ENCODE measurements at regions not wholly inside any gene's neighbourhood (a gene's known extent, or its start where the extent isn't known, plus 50 kb on each side); places are given as distances from the start of the nearest gene placed in this dataset.
"Not testable (repeated sequence)": the region's sequence is repeated elsewhere in the genome, so short reads cannot be mapped to it uniquely, and the experiment has no call there.

- DNase-seq = no peak
Measured at GRCh38 chr1:228945885-228946284, 210.6 kb downstream of the RHOU start.

GRCh38 chr1:228949617-228950016, 214.3 kb downstream of the RHOU start:
- DNase-seq = not testable (repeated sequence)

GRCh38 chr1:228953207-228953606, 217.9 kb downstream of the RHOU start:
- no peak for DNase-seq

GRCh38 chr1:228953808-228954207, 218.5 kb downstream of the RHOU start:
- not testable (repeated sequence) for DNase-seq

- no peak for DNase-seq
Measured at GRCh38 chr1:228955691-228956090, 220.4 kb downstream of the RHOU start.

- no peak for DNase-seq
Measured at GRCh38 chr1:228956864-228957263, 221.6 kb downstream of the RHOU start.

GRCh38 chr1:228957535-228957934, 222.3 kb downstream of the RHOU start:
- DNase-seq = no peak

- no peak for DNase-seq
Measured at GRCh38 chr1:228958121-228958520, 222.8 kb downstream of the RHOU start.

GRCh38 chr1:228958741-228959140, 223.5 kb downstream of the RHOU start:
- no peak for DNase-seq

- no peak for DNase-seq
Measured at GRCh38 chr1:228960705-228961104, 225.4 kb downstream of the RHOU start.

GRCh38 chr1:228961511-228961910, 226.2 kb downstream of the RHOU start:
- no peak for DNase-seq

- DNase-seq = no peak
Measured at GRCh38 chr1:228963795-228964177, 228.5 kb downstream of the RHOU start.

GRCh38 chr1:228964178-228965089, 229.2 kb downstream of the RHOU start:
- DNase-seq = no peak

- no peak for DNase-seq
Measured at GRCh38 chr1:228968891-228969606, 233.8 kb downstream of the RHOU start.

- DNase-seq = no peak
Measured at GRCh38 chr1:228969953-228970800, 234.9 kb downstream of the RHOU start.

- no peak for DNase-seq
Measured at GRCh38 chr1:228972576-228972975, 237.3 kb downstream of the RHOU start.

- DNase-seq = no peak
Measured at GRCh38 chr1:228974273-228974672, 239.0 kb downstream of the RHOU start.

- no peak for DNase-seq
Measured at GRCh38 chr1:228975238-228975907, 240.1 kb downstream of the RHOU start.

GRCh38 chr1:228976316-228976715, 241.0 kb downstream of the RHOU start:
- DNase-seq = no peak

- DNase-seq = no peak
Measured at GRCh38 chr1:228977307-228977706, 242.0 kb downstream of the RHOU start.

- DNase-seq = no peak
Measured at GRCh38 chr1:228977741-228978140, 242.5 kb downstream of the RHOU start.

GRCh38 chr1:228978484-228979324, 243.4 kb downstream of the RHOU start:
- DNase-seq = no peak
